COLO668 (cell line): ENCODE measurements at regions not wholly inside any gene's neighbourhood (a gene's known extent, or its start where the extent isn't known, plus 50 kb on each side); places are given as distances from the start of the nearest gene placed in this dataset.
"Not testable (repeated sequence)": the region's sequence is repeated elsewhere in the genome, so short reads cannot be mapped to it uniquely, and the experiment has no call there.

Experiments used
- DNase-seq: peaks from one replicate; lab custom pipeline; 2025; ENCODE audit not compliant: unreplicated experiment; lab: John Stamatoyannopoulos, UW

- DNase-seq, result not testable (repeated sequence)
Measured at GRCh38 chr17:54465443-54465842, 435.2 kb upstream of the TOM1L1 start.

DNA sequence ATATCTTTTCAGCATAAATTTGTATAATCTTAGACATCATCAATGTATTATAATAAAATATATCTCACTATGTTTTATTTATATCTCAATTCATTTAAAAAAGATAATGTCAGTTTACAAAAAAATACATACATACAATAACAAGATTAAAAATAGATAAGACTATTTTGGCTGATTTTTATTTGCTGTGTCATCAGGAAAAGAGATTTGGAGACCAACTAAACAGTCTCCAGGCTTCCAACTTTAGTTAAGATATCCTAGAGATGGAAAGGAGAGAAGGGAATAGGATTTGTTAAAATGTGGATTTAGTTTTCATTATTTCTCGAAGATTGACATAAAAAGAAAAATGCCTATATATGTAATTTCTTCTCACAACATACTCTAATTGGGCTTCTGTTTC, 433.8 kb upstream of the TOM1L1 start:
- DNase-seq, result no peak

GRCh38 chr17:54482843-54483242, 417.8 kb upstream of the TOM1L1 start:
- DNase-seq, result no peak

DNA sequence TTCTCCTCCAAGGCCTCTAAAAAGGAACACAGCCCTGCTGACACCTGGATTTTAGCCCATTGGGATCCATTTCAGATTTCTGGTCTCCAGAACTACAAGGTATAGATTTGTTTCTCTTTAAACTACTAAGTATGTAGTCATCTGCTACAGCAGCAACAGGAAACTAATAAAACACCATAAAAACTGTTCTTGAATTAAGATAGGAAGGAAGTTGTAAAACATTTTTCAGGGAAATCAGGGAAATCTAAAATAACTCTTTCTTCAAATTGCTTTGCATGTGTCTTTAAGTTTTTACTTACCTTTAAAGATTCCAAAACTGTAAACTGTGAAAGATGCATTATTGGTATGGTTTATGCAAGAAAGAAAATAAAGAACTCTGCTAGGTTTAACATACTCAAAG, 407.0 kb upstream of the TOM1L1 start:
- no peak for DNase-seq

- no peak for DNase-seq
Measured at GRCh38 chr17:54494721-54495715, 405.6 kb upstream of the TOM1L1 start.

DNA sequence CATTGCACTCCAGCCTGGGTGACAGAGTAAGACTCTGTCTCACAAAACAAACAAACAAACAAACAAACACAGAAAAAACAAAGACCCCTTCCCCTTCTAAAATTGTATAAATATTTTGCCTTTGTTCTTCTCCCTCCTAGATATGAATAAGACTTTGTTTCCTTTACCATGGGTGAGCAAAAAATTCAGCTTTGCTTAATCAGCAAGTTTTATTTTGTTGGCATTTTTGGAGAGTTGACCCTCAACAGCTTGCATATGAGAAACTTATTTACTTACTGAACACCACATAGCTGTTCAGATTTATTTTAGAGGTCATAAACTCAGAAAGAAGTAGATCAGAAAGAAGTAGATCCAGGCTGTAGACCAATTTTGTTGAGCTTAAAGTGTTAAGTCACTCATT, 395.2 kb upstream of the TOM1L1 start:
- DNase-seq, result no peak

DNA sequence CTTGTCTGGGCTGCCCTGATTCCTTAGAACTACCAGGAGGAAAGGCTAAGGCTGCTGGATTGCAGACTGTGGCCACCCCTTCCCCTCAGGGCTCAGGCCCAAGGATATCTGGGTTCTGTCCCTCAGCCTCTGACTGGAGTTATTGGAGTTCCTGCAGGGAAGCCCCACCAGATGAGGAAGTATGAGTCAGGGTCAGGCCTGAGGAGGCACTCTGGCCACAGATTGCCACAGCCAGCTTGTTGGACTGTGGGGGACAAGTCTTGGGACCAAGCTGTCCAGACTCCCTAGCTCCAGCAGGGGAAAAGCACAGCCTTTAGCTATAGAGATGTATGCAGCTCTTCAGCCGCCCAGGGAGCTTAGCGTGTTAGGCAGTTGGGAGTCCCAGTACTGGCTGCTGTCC, 381.9 kb upstream of the TOM1L1 start:
- no peak for DNase-seq

DNA sequence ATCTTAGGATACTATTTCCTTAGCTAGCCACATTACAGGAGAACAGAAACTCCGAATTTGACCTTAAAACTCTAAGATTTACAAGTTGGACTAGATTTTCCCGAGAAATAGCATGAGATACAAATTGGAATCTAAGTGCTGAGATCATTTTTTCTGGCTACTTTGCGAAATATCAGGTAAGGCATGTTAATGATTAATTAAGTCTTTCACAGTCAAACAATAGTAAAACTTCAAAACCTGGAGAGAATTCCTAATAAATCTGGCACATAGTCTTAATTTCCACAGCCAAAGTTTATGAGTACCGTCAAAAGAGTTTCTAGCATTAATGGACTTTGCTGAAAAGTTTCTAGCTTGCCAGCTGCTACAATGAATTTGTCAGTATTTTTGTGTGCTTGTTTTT, 379.5 kb upstream of the TOM1L1 start:
- DNase-seq, result no peak

DNA sequence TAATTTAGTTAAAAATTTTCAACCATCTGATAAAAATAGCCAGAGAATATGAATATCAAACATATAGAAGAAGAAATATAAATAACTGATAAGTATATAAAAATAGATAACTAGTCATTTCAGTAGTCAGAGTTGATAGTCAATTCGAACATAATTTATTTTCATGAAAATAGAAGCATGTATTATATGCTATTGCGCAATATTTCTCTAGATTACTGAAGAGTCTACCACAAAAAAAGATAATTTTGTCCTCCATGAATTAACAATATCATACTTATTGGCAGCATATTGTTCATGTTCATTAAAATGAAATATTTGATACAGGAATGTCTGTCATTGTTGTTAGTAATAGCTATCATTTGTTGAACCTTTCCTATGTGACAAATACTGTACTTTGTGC, 376.2 kb upstream of the TOM1L1 start:
- no peak for DNase-seq

DNA sequence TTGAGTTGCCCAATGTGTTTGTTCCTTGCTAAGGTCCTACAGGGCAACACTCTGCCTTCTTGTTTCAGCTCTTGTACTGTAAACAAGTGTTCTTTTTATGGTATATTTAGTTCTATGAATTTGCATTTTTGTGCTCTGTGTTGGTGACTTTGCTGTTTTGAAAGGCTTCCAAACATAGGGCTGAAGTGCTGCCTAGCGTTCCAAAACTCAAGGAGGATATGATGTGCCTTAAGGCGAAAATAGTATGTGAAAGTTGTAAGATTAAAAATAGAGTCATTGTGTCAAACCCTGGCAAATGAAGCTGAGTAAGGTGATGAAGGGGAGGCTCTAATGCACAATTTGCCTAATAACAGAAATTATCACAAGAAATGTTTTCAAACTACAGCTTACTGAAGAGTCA, 372.7 kb upstream of the TOM1L1 start:
- no peak for DNase-seq

- no peak for DNase-seq
Measured at GRCh38 chr17:54530398-54530797, 370.3 kb upstream of the TOM1L1 start.

DNA sequence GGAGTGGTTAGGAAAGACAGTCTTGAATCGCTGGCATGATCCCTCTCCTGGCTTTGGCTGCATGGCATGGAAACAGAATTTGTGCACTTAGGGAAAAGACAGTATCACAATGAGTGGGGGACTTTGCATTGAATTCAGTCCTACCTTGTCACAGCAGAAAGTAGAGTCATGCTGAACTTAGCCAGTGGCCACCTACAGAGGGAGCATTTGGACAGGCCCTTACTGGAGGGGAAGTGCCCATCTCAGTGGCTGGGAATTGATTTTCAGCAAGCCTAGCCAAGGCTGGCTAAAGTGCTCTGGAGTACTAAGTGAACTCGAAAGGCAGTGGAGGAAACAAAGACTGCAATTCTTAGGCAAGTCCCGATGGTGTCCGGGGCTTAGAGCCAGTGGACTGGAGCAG, 364.3 kb upstream of the TOM1L1 start:
- DNase-seq, result no peak

DNA sequence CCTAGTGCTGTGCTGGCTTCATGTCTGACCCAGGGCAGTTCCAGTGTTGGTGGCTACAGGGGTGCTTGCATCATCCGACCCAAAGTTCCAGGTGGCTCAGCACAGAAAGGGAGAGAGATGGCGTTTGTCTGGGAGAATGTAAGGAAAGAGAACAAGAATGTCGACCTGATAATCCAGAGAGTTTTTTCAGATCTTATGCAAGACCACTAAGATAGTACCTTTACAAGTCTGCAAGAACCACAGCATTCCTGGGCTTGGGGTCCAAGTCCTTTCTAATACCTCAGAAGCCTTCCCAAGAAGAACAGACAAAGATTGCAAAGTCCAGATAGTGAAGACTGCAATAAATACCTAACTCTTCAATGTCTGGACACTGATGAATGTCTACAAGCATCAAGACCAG, 363.0 kb upstream of the TOM1L1 start:
- no peak for DNase-seq

DNA sequence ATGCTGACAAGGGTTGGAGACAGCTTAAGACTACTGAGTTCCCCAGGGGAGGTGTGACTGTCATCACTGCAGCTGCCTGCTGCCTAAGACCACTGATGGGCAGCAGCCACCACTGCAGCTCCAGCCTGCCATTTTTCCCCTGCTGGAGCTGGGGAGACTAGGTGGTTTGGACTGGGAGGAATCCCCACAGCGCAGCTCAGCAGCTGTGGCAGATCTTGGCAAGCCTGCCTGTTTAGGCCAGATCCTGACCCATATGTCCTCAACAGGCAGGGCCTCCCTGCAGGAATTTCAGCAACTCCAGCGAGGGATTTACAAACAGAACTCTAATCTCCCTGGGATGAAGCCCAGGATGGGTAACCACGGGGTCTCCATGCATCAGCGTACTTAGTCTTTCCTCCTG, 356.4 kb upstream of the TOM1L1 start:
- DNase-seq, result no peak

- no peak for DNase-seq
Measured at GRCh38 chr17:54559883-54560282, 340.8 kb upstream of the TOM1L1 start.

DNA sequence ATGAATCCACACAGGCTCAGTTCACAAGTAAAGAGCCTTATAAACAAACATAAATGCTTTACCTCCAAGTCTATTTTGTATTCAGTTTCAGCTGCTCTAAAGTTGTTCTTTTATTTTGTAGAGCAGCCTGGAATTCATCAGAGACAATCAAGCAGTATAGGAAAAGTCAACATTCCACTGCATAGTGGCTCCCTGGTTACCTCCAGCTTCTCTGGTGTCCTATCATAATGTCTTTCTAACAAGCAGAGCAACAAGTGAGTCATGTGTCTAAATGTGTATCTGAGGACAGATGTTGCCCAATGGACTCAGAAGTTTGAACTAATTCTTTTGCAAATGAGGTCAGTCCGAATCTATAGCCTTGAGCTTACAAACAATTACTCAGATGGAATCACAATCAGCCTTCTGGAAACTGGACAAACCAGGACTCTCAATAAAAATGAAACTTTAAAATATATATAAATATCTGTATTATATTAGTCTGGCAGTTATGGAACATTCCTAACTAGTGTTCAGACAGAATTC, 292.0 kb upstream of the TOM1L1 start:
- DNase-seq, result no peak

- DNase-seq, result no peak
Measured at GRCh38 chr17:54620399-54620978, 280.2 kb upstream of the TOM1L1 start.

- no peak for DNase-seq
Measured at GRCh38 chr17:54623746-54624145, 276.9 kb upstream of the TOM1L1 start.

GRCh38 chr17:54626146-54626703, 274.4 kb upstream of the TOM1L1 start:
- no peak for DNase-seq

DNA sequence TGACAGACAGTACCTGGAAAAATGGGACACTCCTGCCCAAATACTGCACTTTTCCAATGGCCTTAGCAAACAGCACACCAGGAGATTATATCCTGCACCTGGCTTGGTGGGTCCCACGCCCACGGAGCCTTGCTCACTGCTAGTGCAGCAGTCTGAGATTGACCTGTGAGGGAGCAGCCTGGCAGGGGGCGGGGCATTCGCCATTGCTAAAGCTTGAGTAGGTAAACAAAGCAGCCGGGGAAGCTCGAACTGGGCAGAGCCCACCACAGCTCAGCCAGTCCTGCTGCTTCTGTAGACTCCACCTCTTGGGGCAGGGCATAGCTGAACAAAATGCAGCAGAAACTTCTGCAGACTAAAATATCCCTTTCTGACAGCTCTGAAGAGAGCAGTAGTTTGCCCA, 261.2 kb upstream of the TOM1L1 start:
- not testable (repeated sequence) for DNase-seq

DNA sequence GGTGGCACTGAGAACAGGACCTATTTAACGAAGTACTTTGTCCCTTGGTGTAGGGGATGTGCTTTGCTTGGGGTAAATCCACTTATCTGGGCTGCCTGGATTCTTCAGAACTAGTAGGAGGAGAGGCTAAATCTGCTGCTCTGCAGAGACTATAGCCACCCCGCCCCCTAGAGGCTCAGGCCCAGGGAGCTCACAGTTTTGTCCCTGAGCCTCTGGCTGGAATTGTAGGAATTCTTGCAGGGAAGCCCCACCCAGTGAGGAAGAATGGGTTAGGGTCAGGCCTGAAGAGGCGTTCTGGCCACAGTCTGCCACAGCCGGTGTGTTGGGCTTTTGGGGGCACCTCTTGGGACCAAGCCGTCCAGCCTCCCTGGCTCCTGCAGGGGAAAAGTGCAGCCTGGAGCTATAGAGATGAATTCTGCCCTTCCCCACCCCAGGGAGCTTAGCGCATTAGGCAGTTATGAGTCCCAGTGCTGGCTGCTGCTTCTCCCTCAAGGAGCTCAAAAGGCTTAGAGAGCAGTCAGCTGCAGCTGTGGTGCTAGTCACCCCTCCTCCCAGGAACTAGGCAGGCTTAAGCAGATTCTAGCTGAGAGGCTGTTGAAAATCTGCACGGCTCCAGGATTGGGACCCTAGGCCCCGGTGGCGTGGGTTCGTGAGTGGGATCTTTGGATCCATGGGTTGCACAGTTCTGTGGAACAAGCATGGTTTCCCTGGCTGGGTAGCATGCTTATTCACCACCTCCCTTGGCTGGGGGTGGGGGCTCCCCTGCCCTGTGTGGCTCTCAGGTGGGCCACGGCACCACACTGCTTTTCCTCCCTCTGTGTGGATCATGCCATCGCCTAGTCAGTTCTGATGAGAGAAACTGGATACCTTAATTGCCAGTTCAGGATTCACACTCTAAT, 237.4 kb upstream of the TOM1L1 start:
- no peak for DNase-seq
